Esophagus muscularis mucosa (tissue), 4 donors: ENCODE measurements at regions not wholly inside any gene's neighbourhood (a gene's known extent, or its start where the extent isn't known, plus 50 kb on each side); places are given as distances from the start of the nearest gene placed in this dataset.

Source experiments
- DNase-seq: peaks from one replicate; pipeline ENCODE4 v3.0.0-alpha.2; 2017; ENCODE audit errors: extremely low spot score
- H3K27ac ChIP-seq, 4 donors: fragments of 200-600 bp; sonication (generic); replicated peaks in 1 of 4; 1 replicate in 3 of 4; 2 replicates in 1 of 4; pipeline ENCODE4 v1.5.1; 2016 to 2019; ENCODE audit warnings: mild to moderate bottlenecking in 1 of 4
- H3K27me3 ChIP-seq, 4 donors: fragments of 200-600 bp; sonication (generic); one replicate each; pipeline versions ENCODE4 v1.5.1 to v1.6.0; 2016 to 2019
- H3K36me3 ChIP-seq, 4 donors: fragments of 200-600 bp; sonication (generic); one replicate each; pipeline ENCODE4 v1.5.1; 2016 to 2019
- H3K4me1 ChIP-seq, 4 donors: fragments of 200-600 bp; sonication (generic); one replicate each; pipeline ENCODE4 v1.5.1; 2016 to 2019
- H3K4me3 ChIP-seq, 4 donors: fragments of 200-600 bp; sonication (generic); 1 replicate in 2 of 4; 2 replicates in 2 of 4; pipeline ENCODE4 v1.5.1; 2016 to 2019; ENCODE audit warnings: mild to moderate bottlenecking in 4 of 4, moderate library complexity in 1 of 4
- H3K9me3 ChIP-seq, 4 donors: fragments of 200-600 bp; sonication (generic); 1 replicate in 3 of 4; 2 replicates in 1 of 4; pipeline ENCODE4 v1.5.1; 2016 to 2019
- EP300 ChIP-seq: sonication (generic); formaldehyde crosslinking; IDR thresholded peaks from one replicate; pipeline ENCODE4 v1.6.1; 2017; ENCODE audit warnings: antibody characterized with exemption
- POLR2A ChIP-seq: fragments of 450-650 bp; IDR thresholded peaks from one replicate; pipeline ENCODE4 v1.6.1; 2017; ENCODE audit warnings: antibody characterized with exemption, moderate library complexity, mild to moderate bottlenecking, low read depth
- POLR2AphosphoS5 ChIP-seq, 2 donors: sonication (generic); formaldehyde crosslinking; IDR thresholded peaks; one replicate each; pipeline ENCODE4 v1.6.1; 2017; ENCODE audit warnings: antibody characterized with exemption in 2 of 2
- WGBS: methylation state at CpG from one replicate; pipeline ENCODE4 v1.1.5; 2018; 5-methylcytosine and 5-hydroxymethylcytosine counted together
- intact Hi-C: fragments of 100-400 bp; cut with DNase I; formaldehyde crosslinking; loops from one replicate; pipeline ENCODE4 v1.15.1; 2023
- TF ChIP-seq, protein P1 (sequence below), 3 experiments: fragments of 200-600 bp in 2 of 3; fragments of 450-650 bp in 1 of 3; sonication (generic) in 2 of 3; IDR thresholded peaks; one replicate each; pipeline ENCODE4 v1.5.1; 2017 to 2019; ENCODE audit warnings: antibody characterized with exemption in 3 of 3, mild to moderate bottlenecking in 2 of 3, moderate library complexity in 1 of 3

DNA sequence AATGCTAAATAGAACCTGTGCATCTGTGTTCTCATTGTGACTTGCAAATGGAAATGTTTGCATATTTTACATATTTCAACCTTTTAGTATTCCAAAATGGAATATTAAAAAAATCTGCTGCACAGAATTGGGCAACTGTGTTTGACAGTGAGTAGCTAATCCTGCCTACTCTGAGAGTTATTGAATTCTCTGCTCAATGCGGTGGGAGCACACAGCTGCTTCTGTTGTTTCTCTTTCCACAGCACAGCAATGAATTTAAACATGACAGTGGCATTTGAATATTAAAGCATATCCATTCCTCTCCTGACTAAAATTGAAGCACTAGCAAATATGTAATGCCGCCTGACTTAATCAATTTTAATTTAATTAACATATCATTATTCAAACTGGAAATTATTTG, 366.6 kb downstream of the GASK1B start:
- 46% methylated on average over 2 of the region's 2 CpGs for WGBS
- Histone ChIP-seq H3K9me3 (peaks cover 0 to 4% (median 0%) of the 10 kb centered on the region in 4 donors), H3K27me3 (no peaks in the 10 kb centered on the region), H3K36me3 (no peaks in the 10 kb centered on the region), H3K27ac (peak overlapping the region in 1 of 4 donors; percentile 18), H3K4me3 (no peak overlapping the region), H3K4me1 (peaks cover 0 to 58% (median 26%) of the 10 kb centered on the region in 4 donors)
- no peak for DNase-seq
- intact Hi-C loops, result no loop called here
- TF ChIP-seq POLR2A (no peak), EP300 (no peak)

- no peaks in the 10 kb centered on the region for H3K36me3 ChIP-seq
- H3K27ac ChIP-seq, result peak overlapping the region in 1 of 4 donors; percentile 41
- H3K4me1 ChIP-seq, result peaks cover 0 to 49% (median 23%) of the 10 kb centered on the region in 4 donors
- H3K4me3 ChIP-seq, result no peak overlapping the region
- no peaks in the 10 kb centered on the region for H3K27me3 ChIP-seq
- TF ChIP-seq, protein P1, sequence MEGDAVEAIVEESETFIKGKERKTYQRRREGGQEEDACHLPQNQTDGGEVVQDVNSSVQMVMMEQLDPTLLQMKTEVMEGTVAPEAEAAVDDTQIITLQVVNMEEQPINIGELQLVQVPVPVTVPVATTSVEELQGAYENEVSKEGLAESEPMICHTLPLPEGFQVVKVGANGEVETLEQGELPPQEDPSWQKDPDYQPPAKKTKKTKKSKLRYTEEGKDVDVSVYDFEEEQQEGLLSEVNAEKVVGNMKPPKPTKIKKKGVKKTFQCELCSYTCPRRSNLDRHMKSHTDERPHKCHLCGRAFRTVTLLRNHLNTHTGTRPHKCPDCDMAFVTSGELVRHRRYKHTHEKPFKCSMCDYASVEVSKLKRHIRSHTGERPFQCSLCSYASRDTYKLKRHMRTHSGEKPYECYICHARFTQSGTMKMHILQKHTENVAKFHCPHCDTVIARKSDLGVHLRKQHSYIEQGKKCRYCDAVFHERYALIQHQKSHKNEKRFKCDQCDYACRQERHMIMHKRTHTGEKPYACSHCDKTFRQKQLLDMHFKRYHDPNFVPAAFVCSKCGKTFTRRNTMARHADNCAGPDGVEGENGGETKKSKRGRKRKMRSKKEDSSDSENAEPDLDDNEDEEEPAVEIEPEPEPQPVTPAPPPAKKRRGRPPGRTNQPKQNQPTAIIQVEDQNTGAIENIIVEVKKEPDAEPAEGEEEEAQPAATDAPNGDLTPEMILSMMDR (IDR thresholded peaks at IDR 0.05), result peak in 2 of 3 experiments; percentile 17 to 52
- TF ChIP-seq EP300, result no peak
- intact Hi-C loops, result no loop called here
- DNase-seq, result no peak
- peaks cover 0 to 4% (median 0%) of the 10 kb centered on the region in 4 donors for H3K9me3 ChIP-seq
These were observed 367.8 kb downstream of the GASK1B start for GRCh38 chr4:157804986-157805385.

DNA sequence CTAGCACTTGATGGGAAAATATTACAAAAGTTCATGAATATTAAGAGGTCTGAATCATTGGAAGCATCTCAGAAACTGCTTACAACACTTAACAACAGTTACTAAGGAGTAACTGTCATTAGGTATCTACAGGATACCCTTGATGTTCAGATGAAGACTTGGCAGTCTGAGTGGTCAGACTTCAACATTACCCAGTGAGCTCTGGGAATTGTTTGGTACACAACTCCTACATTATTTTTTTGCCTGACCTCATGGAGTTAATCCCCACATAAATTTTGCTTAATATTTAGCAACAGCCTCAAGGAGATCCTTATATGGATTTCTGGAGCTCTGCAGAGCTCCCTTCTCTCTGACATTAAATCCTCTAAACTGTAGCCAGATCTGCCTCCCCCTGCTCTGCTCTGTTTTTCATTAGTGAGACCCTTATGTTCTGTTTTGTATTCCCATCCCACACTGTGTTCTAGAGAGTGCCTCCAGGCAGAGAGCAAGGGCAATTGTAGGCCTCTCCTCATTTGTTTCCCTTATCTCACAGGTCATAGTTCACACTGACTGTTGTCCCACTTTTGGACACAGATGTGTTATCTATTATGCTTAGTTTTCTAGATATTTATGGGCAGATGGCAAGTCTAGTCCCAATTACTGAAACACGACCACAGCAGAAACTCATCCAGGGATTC, 368.8 kb downstream of the GASK1B start:
- H3K9me3 ChIP-seq, result peaks cover 0 to 4% (median 0%) of the 10 kb centered on the region in 4 donors
- H3K27ac ChIP-seq, result peak overlapping the region in 3 of 4 donors; percentile 21 to 64 (median 31)
- H3K36me3 ChIP-seq, result no peaks in the 10 kb centered on the region
- DNase-seq, result no peak
- H3K4me1 ChIP-seq, result peaks cover 0 to 39% (median 22%) of the 10 kb centered on the region in 4 donors
- H3K4me3 ChIP-seq, result no peak overlapping the region
- H3K27me3 ChIP-seq, result no peaks in the 10 kb centered on the region
- intact Hi-C loops, result no loop called here
- TF ChIP-seq, protein P1 (IDR thresholded peaks at IDR 0.05), result no peak
- no peak for TF ChIP-seq POLR2AphosphoS5 (IDR thresholded peaks at IDR 0.05)
- no peak for TF ChIP-seq EP300
- TF ChIP-seq POLR2A, result no peak
- 25% methylated on average over 1 of the region's 1 CpG for WGBS

DNA sequence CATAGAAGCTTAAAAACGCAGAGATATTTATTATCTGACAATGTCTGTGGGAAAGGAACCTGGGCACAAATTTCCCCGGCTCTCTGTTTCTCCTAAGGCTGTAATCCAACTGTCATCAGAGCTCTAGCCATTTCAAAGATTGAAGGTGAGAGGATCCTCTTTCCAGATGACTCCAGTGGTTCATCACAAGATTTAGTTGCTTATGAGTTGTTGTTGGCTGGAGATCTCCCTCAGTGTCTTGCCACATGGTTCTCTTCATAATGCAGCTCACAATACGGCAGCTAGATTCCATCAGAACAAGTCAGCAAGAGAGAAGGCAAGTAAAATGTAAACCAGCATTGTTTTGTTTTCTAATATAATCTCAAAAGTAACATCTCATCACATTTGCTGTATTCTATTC, 369.4 kb downstream of the GASK1B start:
- Histone ChIP-seq H3K36me3 (no peaks in the 10 kb centered on the region), H3K27ac (peak overlapping the region in 3 of 4 donors; percentile 21 to 64 (median 31)), H3K27me3 (no peaks in the 10 kb centered on the region), H3K4me1 (peaks cover 0 to 35% (median 22%) of the 10 kb centered on the region in 4 donors), H3K9me3 (peaks cover 0 to 4% (median 0%) of the 10 kb centered on the region in 4 donors), H3K4me3 (no peak overlapping the region)
- TF ChIP-seq, protein P1 (IDR thresholded peaks at IDR 0.05), result no peak
- TF ChIP-seq EP300 (no peak), POLR2A (no peak), POLR2AphosphoS5 (IDR thresholded peaks at IDR 0.05) (no peak)
- WGBS, result 31% methylated on average over 3 of the region's 3 CpGs
- DNase-seq, result no peak
- intact Hi-C loops, result no loop called here

GRCh38 chr4:157795495-157795894, 377.3 kb downstream of the GASK1B start:
- Histone ChIP-seq H3K4me1 (no peaks in the 10 kb centered on the region), H3K9me3 (no peaks in the 10 kb centered on the region), H3K4me3 (no peak overlapping the region), H3K27me3 (no peaks in the 10 kb centered on the region), H3K27ac (no peak overlapping the region), H3K36me3 (no peaks in the 10 kb centered on the region)
- intact Hi-C loops, result no loop called here
- no peak for DNase-seq
- 56% methylated on average over 1 of the region's 1 CpG for WGBS
- TF ChIP-seq, protein P1 (IDR thresholded peaks at IDR 0.05), result no peak
- no peak for TF ChIP-seq POLR2AphosphoS5 (IDR thresholded peaks at IDR 0.05)
- TF ChIP-seq POLR2A, result no peak
- no peak for TF ChIP-seq EP300
